MM.1S (cell line): ENCODE measurements at regions not wholly inside any gene's neighbourhood (a gene's known extent, or its start where the extent isn't known, plus 50 kb on each side); places are given as distances from the start of the nearest gene placed in this dataset.

ENCODE experiments used
- DNase-seq: peaks from one replicate; pipeline ENCODE4 v3.0.0-alpha.2; 2015
- H2AFZ ChIP-seq: fragments of 300-600 bp; sonication (generic); 2 replicates; pipeline ENCODE4 v1.6.0; 2016; ENCODE audit warnings: antibody characterized with exemption, low read length
- H3F3A ChIP-seq: fragments of 300-600 bp; sonication (generic); 2 replicates; pipeline ENCODE4 v1.6.1; 2016; ENCODE audit warnings: mild to moderate bottlenecking, antibody characterized with exemption, low read length, moderate library complexity, mixed read lengths; ENCODE audit not compliant: insufficient read depth
- H3K27ac ChIP-seq: fragments of 300-600 bp; sonication (generic); 2 replicates; pipeline ENCODE4 v1.5.1; 2016; ENCODE audit warnings: mild to moderate bottlenecking, low read length
- H3K27me3 ChIP-seq: fragments of 300-600 bp; sonication (generic); replicated peaks from 2 replicates; pipeline ENCODE4 v1.6.0; 2016; ENCODE audit warnings: low read length; ENCODE audit not compliant: insufficient read depth
- H3K36me3 ChIP-seq: fragments of 300-600 bp; sonication (generic); replicated peaks from 2 replicates; pipeline ENCODE4 v1.6.1; 2016; ENCODE audit warnings: mild to moderate bottlenecking, low read length, mixed read lengths; ENCODE audit not compliant: insufficient read depth
- H3K4me1 ChIP-seq: fragments of 300-600 bp; sonication (generic); 2 replicates; pipeline ENCODE4 v1.6.1; 2016; ENCODE audit warnings: low read length, mixed read lengths
- H3K4me2 ChIP-seq: fragments of 300-600 bp; sonication (generic); 2 replicates; pipeline ENCODE4 v1.6.0; 2016; ENCODE audit warnings: low read depth, low read length
- H3K4me3 ChIP-seq: fragments of 300-600 bp; sonication (generic); 2 replicates; pipeline ENCODE4 v1.5.1; 2016; ENCODE audit warnings: low read length, mixed read lengths
- H3K79me2 ChIP-seq: fragments of 300-600 bp; sonication (generic); 2 replicates; pipeline ENCODE4 v1.6.1; 2016; ENCODE audit warnings: mixed run types, low read length, mixed read lengths
- H3K9ac ChIP-seq: fragments of 300-600 bp; sonication (generic); 2 replicates; pipeline ENCODE4 v1.6.1; 2016; ENCODE audit warnings: low read length, mixed read lengths
- H3K9me2 ChIP-seq: fragments of 300-600 bp; sonication (generic); replicated peaks from 2 replicates; pipeline ENCODE4 v1.6.1; 2016; ENCODE audit warnings: mild to moderate bottlenecking, low read length, mixed read lengths; ENCODE audit not compliant: insufficient read depth
- H3K9me3 ChIP-seq: fragments of 300-600 bp; sonication (generic); replicated peaks from 2 replicates; pipeline ENCODE4 v1.6.1; 2016; ENCODE audit warnings: mild to moderate bottlenecking, low read length, mixed read lengths; ENCODE audit not compliant: insufficient read depth
- H4K20me1 ChIP-seq: fragments of 300-600 bp; sonication (generic); 2 replicates; pipeline ENCODE4 v1.6.1; 2016; ENCODE audit warnings: mild to moderate bottlenecking, low read length, moderate library complexity, mixed read lengths; ENCODE audit not compliant: insufficient read depth
- CTCF ChIP-seq: fragments of 300-600 bp; sonication (generic); IDR thresholded peaks from 2 replicates; pipeline ENCODE4 v1.5.1; 2016; ENCODE audit warnings: antibody characterized with exemption, low read length, mixed read lengths
- EZH2 ChIP-seq: fragments of 300-600 bp; sonication (generic); optimal IDR thresholded peaks from 2 replicates; pipeline ENCODE3; 2017; ENCODE audit warnings: low read depth, mild to moderate bottlenecking, antibody characterized with exemption, low read length, mixed read lengths
- EZH2phosphoT487 ChIP-seq: fragments of 300-600 bp; sonication (generic); IDR thresholded peaks from 2 replicates; pipeline ENCODE4 v1.6.1; 2018; ENCODE audit warnings: antibody characterized with exemption, low read length

GRCh38 chr14:76974365-76974764, 54.1 kb downstream of the IRF2BPL start:
- H3K36me3 ChIP-seq: no peaks in the 10 kb centered on the region
- no peak overlapping the region for H3K9ac ChIP-seq
- no peaks in the 10 kb centered on the region for H3F3A ChIP-seq
- H2AFZ ChIP-seq: no peak overlapping the region
- H3K79me2 ChIP-seq: no peaks in the 10 kb centered on the region
- H3K27ac ChIP-seq: no peak overlapping the region
- DNase-seq: no peak
- H3K4me3 ChIP-seq: no peak overlapping the region
- H3K27me3 ChIP-seq: no peaks in the 10 kb centered on the region
- H3K4me1 ChIP-seq: no peaks in the 10 kb centered on the region
- H3K9me3 ChIP-seq: no peaks in the 10 kb centered on the region
- no peaks in the 10 kb centered on the region for H4K20me1 ChIP-seq
- no peak for TF ChIP-seq CTCF
- no peak for TF ChIP-seq EZH2phosphoT487
- no peak for TF ChIP-seq EZH2
- H3K9me2 ChIP-seq: no peaks in the 10 kb centered on the region
- H3K4me2 ChIP-seq: no peak overlapping the region

- Histone ChIP-seq H3F3A (no peaks in the 10 kb centered on the region), H3K4me3 (no peak overlapping the region), H3K9me3 (no peaks in the 10 kb centered on the region), H4K20me1 (no peaks in the 10 kb centered on the region), H3K79me2 (no peaks in the 10 kb centered on the region), H3K36me3 (no peaks in the 10 kb centered on the region), H3K27me3 (no peaks in the 10 kb centered on the region), H3K9ac (no peak overlapping the region), H3K9me2 (no peaks in the 10 kb centered on the region), H3K4me2 (no peak overlapping the region), H3K27ac (no peak overlapping the region), H2AFZ (no peak overlapping the region), H3K4me1 (no peaks in the 10 kb centered on the region)
- no peak for DNase-seq
- TF ChIP-seq EZH2 (no peak), CTCF (no peak), EZH2phosphoT487 (no peak)
Observed at GRCh38 chr14:76971549-76971948, 57.0 kb downstream of the IRF2BPL start.

GRCh38 chr14:76968621-76969063, 59.9 kb downstream of the IRF2BPL start:
- Histone ChIP-seq H3K9me3 (no peaks in the 10 kb centered on the region), H3K4me3 (no peak overlapping the region), H3K9ac (no peak overlapping the region), H3K4me1 (no peaks in the 10 kb centered on the region), H3K4me2 (no peak overlapping the region), H3F3A (no peaks in the 10 kb centered on the region), H3K27me3 (peaks cover 5% of the 10 kb centered on the region; the same call in 1 of the 2 replicates), H3K79me2 (no peaks in the 10 kb centered on the region), H4K20me1 (no peaks in the 10 kb centered on the region), H3K36me3 (no peaks in the 10 kb centered on the region), H3K27ac (no peak overlapping the region), H2AFZ (no peak overlapping the region), H3K9me2 (no peaks in the 10 kb centered on the region)
- DNase-seq: no peak
- TF ChIP-seq EZH2 (no peak), EZH2phosphoT487 (no peak), CTCF (no peak)
